PFSK-1 (cell line): ENCODE measurements at regions not wholly inside any gene's neighbourhood (a gene's known extent, or its start where the extent isn't known, plus 50 kb on each side); places are given as distances from the start of the nearest gene placed in this dataset.

ENCODE experiments used
- FOXP2 ChIP-seq: optimal IDR thresholded peaks from 2 replicates; pipeline ENCODE3; 2011; ENCODE audit warnings: borderline replicate concordance, control low read depth, inconsistent platforms; ENCODE audit not compliant: insufficient read depth; ENCODE audit errors: extremely low read length, extremely low read depth
- POLR2AphosphoS5 ChIP-seq: IDR thresholded peaks from 2 replicates; pipeline ENCODE4 v1.6.1; 2012; ENCODE audit warnings: low read depth, mild to moderate bottlenecking, control low read depth, low read length, moderate library complexity
- SIN3A ChIP-seq: IDR thresholded peaks from 2 replicates; pipeline ENCODE4 v1.6.1; 2012; ENCODE audit warnings: mild to moderate bottlenecking, low read length, moderate library complexity, borderline replicate concordance; ENCODE audit not compliant: insufficient read depth
- TAF1 ChIP-seq: IDR thresholded peaks from 2 replicates; pipeline ENCODE4 v1.6.1; 2012; ENCODE audit warnings: low read length, control low read depth, borderline replicate concordance; ENCODE audit not compliant: insufficient read depth
- TF ChIP-seq, protein P1 (sequence below), 2 experiments: IDR thresholded peaks; 2 replicates each; pipeline versions ENCODE4 v1.6.1 to v1.8.0; 2011 to 2012; ENCODE audit warnings: low read depth in 2 of 2, low read length in 2 of 2, control low read depth in 1 of 2, inconsistent platforms in 1 of 2, mild to moderate bottlenecking in 1 of 2, moderate library complexity in 1 of 2; ENCODE audit not compliant: insufficient read depth in 1 of 2

DNA sequence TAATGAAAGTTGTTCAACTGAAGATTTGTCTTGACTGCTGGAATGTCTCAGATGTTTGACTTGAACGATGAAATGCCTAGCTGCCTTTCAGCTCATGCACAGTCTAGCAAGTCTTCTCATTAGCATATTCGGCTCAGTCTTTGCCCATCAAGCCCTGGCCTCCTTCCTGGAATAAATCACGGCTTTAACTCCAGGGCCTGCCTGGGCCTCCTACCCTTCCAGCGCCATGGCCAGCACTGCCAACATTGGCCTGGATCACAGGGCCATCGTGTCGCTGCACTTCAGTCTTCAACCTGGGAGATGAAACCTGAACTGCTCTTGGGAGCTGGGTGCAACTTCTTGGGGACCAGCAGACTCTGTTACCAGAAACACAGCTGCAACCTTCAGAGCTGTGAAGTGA lies 126.7 kb upstream of the TMEM260 start:
- TF ChIP-seq TAF1 (no peak), SIN3A (no peak), POLR2AphosphoS5 (no peak)
- TF ChIP-seq, protein P1, sequence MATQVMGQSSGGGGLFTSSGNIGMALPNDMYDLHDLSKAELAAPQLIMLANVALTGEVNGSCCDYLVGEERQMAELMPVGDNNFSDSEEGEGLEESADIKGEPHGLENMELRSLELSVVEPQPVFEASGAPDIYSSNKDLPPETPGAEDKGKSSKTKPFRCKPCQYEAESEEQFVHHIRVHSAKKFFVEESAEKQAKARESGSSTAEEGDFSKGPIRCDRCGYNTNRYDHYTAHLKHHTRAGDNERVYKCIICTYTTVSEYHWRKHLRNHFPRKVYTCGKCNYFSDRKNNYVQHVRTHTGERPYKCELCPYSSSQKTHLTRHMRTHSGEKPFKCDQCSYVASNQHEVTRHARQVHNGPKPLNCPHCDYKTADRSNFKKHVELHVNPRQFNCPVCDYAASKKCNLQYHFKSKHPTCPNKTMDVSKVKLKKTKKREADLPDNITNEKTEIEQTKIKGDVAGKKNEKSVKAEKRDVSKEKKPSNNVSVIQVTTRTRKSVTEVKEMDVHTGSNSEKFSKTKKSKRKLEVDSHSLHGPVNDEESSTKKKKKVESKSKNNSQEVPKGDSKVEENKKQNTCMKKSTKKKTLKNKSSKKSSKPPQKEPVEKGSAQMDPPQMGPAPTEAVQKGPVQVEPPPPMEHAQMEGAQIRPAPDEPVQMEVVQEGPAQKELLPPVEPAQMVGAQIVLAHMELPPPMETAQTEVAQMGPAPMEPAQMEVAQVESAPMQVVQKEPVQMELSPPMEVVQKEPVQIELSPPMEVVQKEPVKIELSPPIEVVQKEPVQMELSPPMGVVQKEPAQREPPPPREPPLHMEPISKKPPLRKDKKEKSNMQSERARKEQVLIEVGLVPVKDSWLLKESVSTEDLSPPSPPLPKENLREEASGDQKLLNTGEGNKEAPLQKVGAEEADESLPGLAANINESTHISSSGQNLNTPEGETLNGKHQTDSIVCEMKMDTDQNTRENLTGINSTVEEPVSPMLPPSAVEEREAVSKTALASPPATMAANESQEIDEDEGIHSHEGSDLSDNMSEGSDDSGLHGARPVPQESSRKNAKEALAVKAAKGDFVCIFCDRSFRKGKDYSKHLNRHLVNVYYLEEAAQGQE (IDR thresholded peaks at IDR 0.05; ENCODE audit: insufficient read depth in 1 of 2, low read depth in 2 of 2, low read length in 2 of 2): peak; percentile 78 to 86

DNA sequence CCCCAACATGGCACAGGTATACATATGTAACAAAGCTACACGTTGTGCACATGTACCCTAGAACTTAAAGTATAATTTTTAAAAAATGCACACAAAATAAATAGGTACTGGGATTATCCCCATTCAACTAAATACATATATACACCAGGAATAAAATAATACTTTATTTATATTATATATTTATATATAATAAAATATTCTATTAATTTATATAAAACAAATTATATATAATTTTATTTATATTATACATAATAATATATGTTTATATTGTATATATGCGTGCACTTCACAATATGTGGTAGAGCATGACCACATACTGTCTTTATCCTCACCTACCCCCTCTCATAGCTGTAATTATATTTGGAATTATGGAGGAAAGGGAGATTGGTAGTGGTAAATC lies 119.1 kb upstream of the TMEM260 start:
- TF ChIP-seq TAF1: no peak
- no peak for TF ChIP-seq SIN3A

DNA sequence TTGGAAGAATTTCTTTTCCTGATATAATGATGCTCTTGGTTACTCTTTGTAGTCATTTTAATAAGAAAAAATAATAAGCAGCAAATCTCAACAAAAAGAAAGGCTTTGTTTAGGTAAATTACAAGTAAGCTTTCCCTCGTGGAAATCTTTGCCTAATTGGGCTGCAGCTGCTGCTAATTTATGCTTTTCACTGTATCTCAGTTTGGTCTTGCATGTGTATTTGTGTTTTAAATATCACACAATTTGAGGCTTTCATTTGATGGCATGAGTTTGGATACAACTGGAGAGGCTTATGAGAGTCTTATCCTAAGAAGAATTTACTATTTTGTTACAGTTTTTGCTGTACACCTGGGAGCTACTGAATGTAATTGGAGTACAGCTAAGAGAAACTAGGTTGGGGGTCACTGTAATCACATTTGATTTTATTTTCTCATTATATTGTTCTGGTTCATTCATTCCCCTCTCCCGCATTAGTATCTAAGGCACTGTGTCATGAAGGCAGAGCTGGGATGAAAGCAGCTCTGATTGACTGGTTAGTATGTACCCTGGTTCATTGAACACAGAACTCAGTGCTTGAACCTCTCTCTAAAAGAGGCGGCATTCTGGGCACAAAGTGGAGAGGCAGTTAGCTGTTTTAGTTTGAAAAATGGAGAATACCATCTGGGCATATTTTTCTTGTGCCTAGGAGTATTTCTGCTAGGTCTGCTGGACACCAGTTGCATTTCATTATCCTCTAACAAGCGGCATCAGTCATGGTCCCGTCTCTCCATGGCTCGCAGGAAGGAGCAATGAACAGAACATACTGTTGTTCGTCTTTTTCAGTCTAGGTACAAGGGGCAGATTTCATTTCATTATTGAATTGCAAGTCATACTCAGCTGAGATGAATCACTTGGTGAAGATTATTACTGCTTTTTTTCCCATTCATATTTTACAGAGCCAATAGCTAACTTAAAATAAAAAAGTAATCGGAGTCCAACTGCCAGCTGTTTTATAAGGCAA lies 118.0 kb upstream of the TMEM260 start:
- TF ChIP-seq, protein P1 (IDR thresholded peaks at IDR 0.05; ENCODE audit: insufficient read depth in 1 of 2, low read depth in 2 of 2, low read length in 2 of 2): no peak
- TF ChIP-seq POLR2AphosphoS5: no peak
- no peak for TF ChIP-seq SIN3A
- TF ChIP-seq TAF1: no peak
- no peak for TF ChIP-seq FOXP2

DNA sequence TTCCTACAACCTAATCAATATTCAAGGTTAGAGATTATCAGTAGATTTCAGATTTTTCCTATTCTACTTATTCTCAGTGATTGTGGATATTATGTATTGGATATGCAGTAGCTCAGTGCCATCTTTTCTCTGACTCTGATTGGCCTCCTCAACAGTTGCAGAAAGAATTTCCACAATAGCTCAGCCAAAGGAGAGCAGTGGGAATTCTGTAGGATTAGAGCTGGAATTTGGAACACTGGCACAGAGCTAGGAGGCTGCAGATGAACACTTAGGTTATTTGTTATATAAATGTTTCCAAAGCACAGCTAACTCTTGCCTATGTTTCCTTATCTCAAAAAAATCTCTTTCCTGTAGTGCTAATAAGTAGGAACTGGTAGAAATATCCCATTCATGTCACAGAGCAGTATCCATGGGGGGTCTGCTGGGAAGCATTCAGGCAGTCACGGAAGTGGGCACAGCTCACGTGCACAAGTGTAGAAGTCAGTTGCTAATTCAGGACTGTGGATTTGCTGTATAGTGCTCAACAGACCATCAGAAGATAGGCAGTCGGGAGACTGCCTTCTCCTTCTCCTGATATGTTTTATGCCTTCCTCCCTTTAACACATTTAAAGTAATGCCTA lies 116.2 kb upstream of the TMEM260 start:
- no peak for TF ChIP-seq SIN3A
- TF ChIP-seq, protein P1 (IDR thresholded peaks at IDR 0.05; ENCODE audit: insufficient read depth in 1 of 2, low read depth in 2 of 2, low read length in 2 of 2): no peak
- TF ChIP-seq TAF1: no peak
- TF ChIP-seq FOXP2: no peak
- TF ChIP-seq POLR2AphosphoS5: no peak

DNA sequence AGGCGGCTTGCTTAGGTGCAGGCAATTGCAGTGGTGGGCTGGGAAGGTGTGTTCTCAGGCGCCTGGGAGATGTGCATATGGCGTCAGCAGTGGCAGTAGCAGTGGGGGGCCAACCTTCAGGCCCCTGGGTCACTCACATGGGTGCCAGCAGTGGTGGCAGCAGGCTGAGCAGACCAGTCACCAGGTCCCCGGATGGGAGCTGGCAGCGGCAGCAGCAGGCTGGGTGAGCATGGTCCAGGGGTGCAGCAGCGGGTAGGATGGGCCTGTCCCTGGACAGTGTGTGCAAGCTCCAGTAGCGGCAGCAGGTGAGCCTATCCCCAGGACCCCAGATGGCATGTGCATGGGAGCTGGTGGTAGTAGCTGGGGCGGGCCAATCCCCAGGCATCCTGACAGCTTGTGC lies 108.5 kb upstream of the TMEM260 start:
- TF ChIP-seq, protein P1 (IDR thresholded peaks at IDR 0.05; ENCODE audit: insufficient read depth in 1 of 2, low read depth in 2 of 2, low read length in 2 of 2): no peak
- no peak for TF ChIP-seq SIN3A
- TF ChIP-seq TAF1: no peak
- no peak for TF ChIP-seq POLR2AphosphoS5
- TF ChIP-seq FOXP2: no peak
